IMR-90 (cell line): ENCODE measurements at regions not wholly inside any gene's neighbourhood (a gene's known extent, or its start where the extent isn't known, plus 50 kb on each side); places are given as distances from the start of the nearest gene placed in this dataset.

ENCODE experiments used
- BHLHE40 ChIP-seq: fragments of 150-350 bp; IDR thresholded peaks from 2 replicates; pipeline ENCODE4 v1.6.1; 2016; ENCODE audit warnings: mild to moderate bottlenecking, low read depth, low read length
- CEBPB ChIP-seq: IDR thresholded peaks from 2 replicates; pipeline ENCODE4 v1.6.1; 2012; ENCODE audit warnings: low read depth, low read length, improper control_type of control experiment
- CTCF ChIP-seq: conservative IDR thresholded peaks from 2 replicates; pipeline ENCODE4 v1.5.1; 2012; ENCODE audit warnings: mild to moderate bottlenecking, low read depth, low read length, improper control_type of control experiment
- ELK1 ChIP-seq: fragments of 150-350 bp; IDR thresholded peaks from 2 replicates; pipeline ENCODE4 v1.6.1; 2016; ENCODE audit warnings: low read depth, mild to moderate bottlenecking, low read length, moderate library complexity, borderline replicate concordance
- MAFK ChIP-seq: IDR thresholded peaks from 2 replicates; pipeline ENCODE4 v1.6.1; 2012; ENCODE audit warnings: low read depth, low read length, improper control_type of control experiment
- POLR2A ChIP-seq: IDR thresholded peaks from 2 replicates; pipeline ENCODE4 v1.6.1; 2012; ENCODE audit warnings: mild to moderate bottlenecking, low read depth, low read length
- RAD21 ChIP-seq: IDR thresholded peaks from 2 replicates; pipeline ENCODE4 v1.6.1; 2012; ENCODE audit warnings: low read length, improper control_type of control experiment
- RFX5 ChIP-seq: IDR thresholded peaks from 2 replicates; pipeline ENCODE4 v1.8.0; 2012; ENCODE audit warnings: low read depth, mild to moderate bottlenecking, low read length, moderate library complexity
- TF ChIP-seq, protein P1 (sequence below): fragments of 150-350 bp; IDR thresholded peaks from 2 replicates; pipeline ENCODE4 v1.6.1; 2017; ENCODE audit warnings: mild to moderate bottlenecking, antibody characterized with exemption, low read length, low read depth

DNA sequence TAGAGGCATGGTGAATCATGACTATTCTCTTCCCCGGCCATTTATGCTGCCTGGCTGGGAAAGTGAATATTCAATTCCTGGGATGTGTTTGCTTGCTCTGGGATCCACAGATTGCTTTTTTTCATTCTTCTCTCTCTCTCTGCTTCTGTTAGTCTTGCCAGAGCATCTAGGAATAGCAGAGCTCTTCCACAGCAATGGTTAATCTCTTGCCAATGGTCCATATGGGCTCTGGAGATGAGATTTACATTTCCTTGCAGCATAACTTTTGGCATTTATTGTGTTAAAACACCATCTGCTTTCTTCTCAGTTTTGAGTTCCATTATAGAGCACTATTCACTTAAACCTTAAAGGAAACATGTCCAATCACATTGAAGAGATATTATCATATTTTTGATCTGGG is 59.2 kb upstream of the GUCY1A1 start:
- no peak for TF ChIP-seq CTCF
- TF ChIP-seq MAFK = no peak
- TF ChIP-seq BHLHE40 = no peak
- TF ChIP-seq RAD21 = no peak
- no peak for TF ChIP-seq ELK1
- TF ChIP-seq, protein P1, sequence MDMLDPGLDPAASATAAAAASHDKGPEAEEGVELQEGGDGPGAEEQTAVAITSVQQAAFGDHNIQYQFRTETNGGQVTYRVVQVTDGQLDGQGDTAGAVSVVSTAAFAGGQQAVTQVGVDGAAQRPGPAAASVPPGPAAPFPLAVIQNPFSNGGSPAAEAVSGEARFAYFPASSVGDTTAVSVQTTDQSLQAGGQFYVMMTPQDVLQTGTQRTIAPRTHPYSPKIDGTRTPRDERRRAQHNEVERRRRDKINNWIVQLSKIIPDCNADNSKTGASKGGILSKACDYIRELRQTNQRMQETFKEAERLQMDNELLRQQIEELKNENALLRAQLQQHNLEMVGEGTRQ = no peak
- TF ChIP-seq CEBPB = no peak
- TF ChIP-seq POLR2A = no peak
- TF ChIP-seq RFX5 = no peak
